Kidney epithelial cell (primary cell): ENCODE measurements at regions not wholly inside any gene's neighbourhood (a gene's known extent, or its start where the extent isn't known, plus 50 kb on each side); places are given as distances from the start of the nearest gene placed in this dataset.
A peak's percentile ranks its signal among the peaks of the same experiment; 100 is the strongest.
"Not testable (repeated sequence)": the region's sequence is repeated elsewhere in the genome, so short reads cannot be mapped to it uniquely, and the experiment has no call there.

Experiments
- DNase-seq: peaks from one replicate; pipeline ENCODE4 v3.0.0-alpha.2; 2010; ENCODE audit warnings: low read depth
- H3K27me3 ChIP-seq: 2 replicates; pipeline ENCODE4 v1.6.0; 2011; ENCODE audit warnings: low read length; ENCODE audit not compliant: control insufficient read depth, insufficient read depth
- H3K36me3 ChIP-seq: 2 replicates; pipeline ENCODE4 v1.5.1; 2011; ENCODE audit warnings: low read length; ENCODE audit not compliant: control insufficient read depth, insufficient read depth
- H3K4me3 ChIP-seq: 2 replicates; pipeline ENCODE4 v1.5.1; 2011; ENCODE audit warnings: low read depth, mild to moderate bottlenecking, control low read depth, low read length
- TF ChIP-seq, protein P1 (sequence below): IDR thresholded peaks from 2 replicates; pipeline ENCODE4 v1.5.1; 2011; ENCODE audit warnings: mild to moderate bottlenecking, moderate library complexity, low read length, control low read depth, inconsistent platforms; ENCODE audit not compliant: insufficient read depth, poor library complexity, severe bottlenecking

DNA sequence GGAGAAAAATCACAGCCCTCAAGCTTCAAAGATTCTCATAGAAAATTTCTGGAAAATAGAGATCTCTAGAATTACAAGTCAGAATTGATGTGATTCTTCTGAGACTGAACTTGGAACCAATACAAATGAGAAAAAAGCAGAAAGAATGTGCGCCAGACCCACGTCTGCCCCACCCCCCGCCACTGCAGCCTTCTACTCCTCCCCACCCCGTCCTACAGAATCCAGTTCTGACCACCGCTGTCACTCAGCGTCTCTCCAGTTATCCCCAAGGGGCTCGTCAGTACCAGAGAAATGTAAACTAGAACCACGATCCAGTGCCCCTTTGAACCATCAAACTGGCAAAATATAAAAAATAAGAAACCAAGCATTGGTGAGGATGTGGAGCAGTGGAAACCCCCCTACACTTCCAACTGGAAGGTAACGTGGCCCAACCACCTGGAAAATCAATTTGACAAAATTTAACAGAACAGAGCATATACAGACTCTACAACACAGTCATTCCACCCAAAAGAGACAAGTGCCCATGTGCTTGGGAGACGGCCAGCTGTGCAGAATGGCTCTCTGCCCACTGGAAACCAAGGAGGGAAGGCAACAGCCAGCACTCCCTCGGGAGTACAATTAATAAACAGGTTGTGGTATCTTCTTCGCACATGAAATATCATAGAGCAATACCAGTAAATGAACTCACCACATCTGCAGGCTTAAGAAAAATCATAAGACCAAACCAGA, 397.9 kb downstream of the TNS3 start:
- no peak for DNase-seq
- TF ChIP-seq, protein P1, sequence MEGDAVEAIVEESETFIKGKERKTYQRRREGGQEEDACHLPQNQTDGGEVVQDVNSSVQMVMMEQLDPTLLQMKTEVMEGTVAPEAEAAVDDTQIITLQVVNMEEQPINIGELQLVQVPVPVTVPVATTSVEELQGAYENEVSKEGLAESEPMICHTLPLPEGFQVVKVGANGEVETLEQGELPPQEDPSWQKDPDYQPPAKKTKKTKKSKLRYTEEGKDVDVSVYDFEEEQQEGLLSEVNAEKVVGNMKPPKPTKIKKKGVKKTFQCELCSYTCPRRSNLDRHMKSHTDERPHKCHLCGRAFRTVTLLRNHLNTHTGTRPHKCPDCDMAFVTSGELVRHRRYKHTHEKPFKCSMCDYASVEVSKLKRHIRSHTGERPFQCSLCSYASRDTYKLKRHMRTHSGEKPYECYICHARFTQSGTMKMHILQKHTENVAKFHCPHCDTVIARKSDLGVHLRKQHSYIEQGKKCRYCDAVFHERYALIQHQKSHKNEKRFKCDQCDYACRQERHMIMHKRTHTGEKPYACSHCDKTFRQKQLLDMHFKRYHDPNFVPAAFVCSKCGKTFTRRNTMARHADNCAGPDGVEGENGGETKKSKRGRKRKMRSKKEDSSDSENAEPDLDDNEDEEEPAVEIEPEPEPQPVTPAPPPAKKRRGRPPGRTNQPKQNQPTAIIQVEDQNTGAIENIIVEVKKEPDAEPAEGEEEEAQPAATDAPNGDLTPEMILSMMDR: no peak

DNA sequence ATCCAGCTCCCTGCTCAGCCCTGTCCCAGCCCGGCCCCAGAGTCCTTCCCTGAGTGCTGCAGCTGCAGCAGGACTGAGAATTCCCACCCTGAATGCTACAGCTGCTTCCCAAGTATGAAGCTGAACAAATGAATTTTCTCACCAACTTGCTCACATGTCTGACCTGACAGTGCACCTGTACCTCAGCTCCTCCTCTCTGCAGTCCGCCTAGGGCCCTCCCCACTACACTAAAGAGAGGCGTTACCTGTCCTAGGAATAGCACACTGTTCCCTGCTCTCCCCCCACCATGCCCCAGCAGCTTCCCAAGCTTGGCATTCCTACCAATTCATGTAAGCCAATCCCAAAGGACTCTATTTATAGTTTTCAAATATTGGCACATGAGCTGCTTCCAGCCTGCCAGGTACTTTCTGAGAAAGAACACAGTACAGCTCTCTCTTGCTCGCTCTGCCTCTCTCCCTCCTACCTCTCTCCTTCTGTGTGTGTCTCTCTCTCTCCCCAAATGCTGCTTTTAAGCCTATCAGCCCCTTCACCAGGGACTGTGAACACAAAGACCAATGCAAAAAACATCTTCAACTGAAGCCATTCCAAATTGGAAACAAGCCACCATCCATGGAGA, 400.1 kb downstream of the TNS3 start:
- H3K36me3 ChIP-seq: no peaks in the 10 kb centered on the region
- DNase-seq: no peak
- TF ChIP-seq, protein P1: no peak
- H3K27me3 ChIP-seq: no peaks in the 10 kb centered on the region
- H3K4me3 ChIP-seq: no peak overlapping the region

More for the DNA sequence above, 397.9 kb downstream of the TNS3 start:
- H3K36me3 ChIP-seq: no peaks in the 10 kb centered on the region
- no peak overlapping the region for H3K4me3 ChIP-seq
- no peaks in the 10 kb centered on the region for H3K27me3 ChIP-seq

DNA sequence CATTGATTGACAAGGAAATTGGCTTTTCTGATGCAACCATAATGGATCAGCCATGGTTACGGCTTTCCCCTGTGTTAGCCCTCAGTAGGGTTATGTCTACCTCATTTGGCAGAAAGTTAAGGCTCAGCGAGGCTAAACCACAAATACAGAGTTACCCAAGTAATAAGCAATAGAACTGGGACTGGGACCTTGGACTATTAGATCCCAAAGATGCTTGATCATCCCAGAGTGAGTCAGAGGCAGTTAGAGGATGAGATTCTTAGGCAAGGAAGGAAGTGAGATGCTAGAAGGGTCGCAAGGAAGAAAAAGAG, 401.4 kb downstream of the TNS3 start:
- no peak for DNase-seq
- Histone ChIP-seq H3K27me3 (no peaks in the 10 kb centered on the region), H3K36me3 (no peaks in the 10 kb centered on the region), H3K4me3 (no peak overlapping the region)
- TF ChIP-seq, protein P1: no peak

DNA sequence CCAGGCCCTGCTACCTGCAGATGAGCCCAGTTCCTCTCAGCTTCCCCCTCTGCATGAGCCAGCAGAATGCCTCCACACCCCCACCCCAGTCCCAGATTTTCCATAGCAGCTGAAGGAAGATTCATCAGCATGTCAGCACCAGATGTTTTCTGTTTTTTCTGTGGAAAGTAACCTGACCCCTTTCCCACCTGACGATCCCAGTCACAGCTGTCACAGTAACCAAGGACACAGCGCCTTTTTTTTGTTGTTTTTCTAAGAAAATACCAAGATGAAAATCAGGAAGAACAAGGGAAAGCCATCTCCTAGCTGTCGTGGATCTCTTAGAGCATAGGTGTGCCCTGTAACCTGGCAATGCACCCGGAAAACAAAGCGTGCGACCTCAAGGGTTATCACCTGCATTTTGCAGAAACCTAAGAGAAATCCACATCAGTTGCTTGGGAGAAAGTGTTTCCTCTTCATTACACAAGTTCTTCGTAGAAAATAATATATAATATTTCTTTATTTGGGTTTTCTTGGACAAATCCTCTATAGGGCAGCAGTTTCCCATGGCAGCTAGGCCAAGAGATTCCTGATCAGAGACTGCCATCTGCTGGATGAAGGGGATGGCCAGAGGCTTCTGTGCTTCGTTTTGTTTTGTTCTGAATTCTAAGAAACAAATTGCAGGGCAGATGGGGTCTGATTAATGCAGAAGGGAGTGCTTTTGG, 401.9 kb downstream of the TNS3 start:
- Histone ChIP-seq H3K4me3 (no peak overlapping the region), H3K36me3 (no peaks in the 10 kb centered on the region), H3K27me3 (no peaks in the 10 kb centered on the region)
- TF ChIP-seq, protein P1: peak; percentile 89
- DNase-seq: no peak

DNA sequence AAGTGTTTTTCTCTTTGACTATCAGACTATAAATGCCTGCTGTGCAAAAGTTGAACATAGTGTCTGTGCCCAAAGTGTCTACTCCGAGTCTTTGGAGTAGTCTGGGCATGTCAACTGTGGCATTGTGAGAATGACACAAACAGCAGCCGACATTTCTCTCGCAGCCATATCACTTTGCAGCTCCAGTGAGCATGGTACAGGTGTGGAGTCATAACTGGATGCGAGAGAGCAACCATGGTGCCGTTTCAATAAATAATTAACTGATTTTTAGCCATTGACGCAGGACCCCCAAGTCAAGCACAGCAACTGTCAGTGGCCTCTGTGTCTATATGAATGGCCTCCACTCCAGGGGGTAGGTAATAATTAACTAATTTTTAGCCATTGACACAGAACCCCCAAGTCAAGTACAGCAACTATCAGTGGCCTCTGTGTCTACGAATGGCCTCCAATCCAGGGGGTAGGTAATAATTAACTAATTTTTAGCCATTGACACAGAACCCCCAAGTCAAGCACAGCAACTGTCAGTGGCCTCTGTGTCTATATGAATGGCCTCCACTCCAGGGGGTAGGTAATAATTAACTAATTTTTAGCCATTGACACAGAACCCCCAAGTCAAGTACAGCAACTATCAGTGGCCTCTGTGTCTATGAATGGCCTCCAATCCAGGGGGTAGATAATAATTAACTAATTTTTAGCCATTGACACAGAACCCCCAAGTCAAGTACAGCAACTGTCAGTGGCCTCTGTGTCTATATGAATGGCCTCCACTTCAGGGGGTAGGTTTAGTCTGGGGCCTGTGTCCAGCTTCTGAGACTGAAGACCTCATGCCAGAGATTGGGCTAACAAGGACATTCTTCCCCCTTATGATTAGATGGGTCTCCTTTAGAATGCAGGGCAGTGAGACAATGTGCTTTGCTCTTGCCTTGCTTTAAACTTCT, 409.0 kb downstream of the TNS3 start:
- DNase-seq: not testable (repeated sequence)

DNA sequence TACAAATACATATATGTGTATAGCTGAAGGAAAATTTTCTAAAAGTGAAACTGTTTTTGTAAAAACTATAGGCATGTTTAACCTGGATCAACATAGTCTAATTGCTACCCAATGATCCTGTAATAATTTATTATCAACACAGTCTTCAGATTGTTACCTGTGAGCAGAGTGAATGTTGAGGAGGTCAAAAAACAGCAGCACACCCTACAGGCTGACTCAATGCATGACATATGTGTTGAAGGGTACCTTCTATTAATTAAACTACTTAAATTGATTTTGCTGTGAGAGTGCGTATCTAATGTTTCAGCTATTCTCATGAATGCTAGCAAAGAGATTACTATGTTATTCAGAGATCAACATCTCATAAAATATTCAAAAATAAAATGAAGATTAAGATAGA, 411.4 kb downstream of the TNS3 start:
- Histone ChIP-seq H3K36me3 (no peaks in the 10 kb centered on the region), H3K4me3 (no peak overlapping the region), H3K27me3 (no peaks in the 10 kb centered on the region)
- no peak for DNase-seq
- TF ChIP-seq, protein P1: peak; percentile 43

More for the DNA sequence above, 409.0 kb downstream of the TNS3 start:
- H3K4me3 ChIP-seq, H3K36me3 ChIP-seq, H3K27me3 ChIP-seq: not testable (repeated sequence)
